GM12872 (cell line): ENCODE measurements at regions not wholly inside any gene's neighbourhood (a gene's known extent, or its start where the extent isn't known, plus 50 kb on each side); places are given as distances from the start of the nearest gene placed in this dataset.

ENCODE experiments used
- TF ChIP-seq, protein P1 (sequence below): IDR thresholded peaks from 3 replicates; pipeline ENCODE4 v1.5.1; 2011; ENCODE audit warnings: low read depth, mild to moderate bottlenecking, low read length, moderate library complexity; ENCODE audit not compliant: insufficient read depth

DNA sequence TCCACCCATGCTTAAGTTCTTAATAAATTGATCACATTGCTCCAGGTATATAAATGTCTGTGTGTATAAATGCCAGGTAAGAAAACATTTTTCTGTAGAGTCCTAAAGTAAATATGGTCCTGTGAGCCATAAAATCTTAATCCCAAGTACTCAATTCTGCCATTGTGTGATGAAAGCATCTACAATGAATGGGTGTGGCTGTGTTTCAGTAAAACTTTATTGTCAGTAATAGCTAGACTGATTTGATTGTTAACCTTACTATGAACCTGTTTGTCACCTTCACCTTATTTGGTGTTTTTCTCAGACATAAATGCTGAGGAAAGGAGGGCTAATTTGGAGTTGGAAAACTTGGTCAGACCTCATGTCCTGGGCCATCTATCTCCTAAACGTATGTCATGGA lies 683.5 kb upstream of the GRM7 start:
- TF ChIP-seq, protein P1, sequence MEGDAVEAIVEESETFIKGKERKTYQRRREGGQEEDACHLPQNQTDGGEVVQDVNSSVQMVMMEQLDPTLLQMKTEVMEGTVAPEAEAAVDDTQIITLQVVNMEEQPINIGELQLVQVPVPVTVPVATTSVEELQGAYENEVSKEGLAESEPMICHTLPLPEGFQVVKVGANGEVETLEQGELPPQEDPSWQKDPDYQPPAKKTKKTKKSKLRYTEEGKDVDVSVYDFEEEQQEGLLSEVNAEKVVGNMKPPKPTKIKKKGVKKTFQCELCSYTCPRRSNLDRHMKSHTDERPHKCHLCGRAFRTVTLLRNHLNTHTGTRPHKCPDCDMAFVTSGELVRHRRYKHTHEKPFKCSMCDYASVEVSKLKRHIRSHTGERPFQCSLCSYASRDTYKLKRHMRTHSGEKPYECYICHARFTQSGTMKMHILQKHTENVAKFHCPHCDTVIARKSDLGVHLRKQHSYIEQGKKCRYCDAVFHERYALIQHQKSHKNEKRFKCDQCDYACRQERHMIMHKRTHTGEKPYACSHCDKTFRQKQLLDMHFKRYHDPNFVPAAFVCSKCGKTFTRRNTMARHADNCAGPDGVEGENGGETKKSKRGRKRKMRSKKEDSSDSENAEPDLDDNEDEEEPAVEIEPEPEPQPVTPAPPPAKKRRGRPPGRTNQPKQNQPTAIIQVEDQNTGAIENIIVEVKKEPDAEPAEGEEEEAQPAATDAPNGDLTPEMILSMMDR, result no peak

DNA sequence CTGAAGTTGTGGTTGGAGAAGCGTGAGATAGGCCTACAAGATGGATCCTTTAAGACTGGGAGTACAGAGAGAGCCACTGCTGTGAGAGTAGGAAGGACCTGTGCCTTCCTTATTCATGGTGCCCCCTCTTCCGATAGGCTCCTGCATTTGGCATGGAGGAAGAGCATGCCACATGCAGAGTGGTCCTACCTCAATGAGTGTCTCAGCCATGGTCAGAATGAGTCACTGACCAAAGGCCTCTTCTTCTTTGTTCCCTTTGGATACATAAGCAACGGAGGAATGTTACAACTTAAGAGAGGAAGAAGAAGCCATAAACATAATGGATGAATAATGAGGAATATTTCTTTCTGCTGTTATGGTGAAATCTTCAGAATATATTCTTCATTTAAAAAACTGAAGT lies 681.2 kb upstream of the GRM7 start:
- TF ChIP-seq, protein P1, result no peak

DNA sequence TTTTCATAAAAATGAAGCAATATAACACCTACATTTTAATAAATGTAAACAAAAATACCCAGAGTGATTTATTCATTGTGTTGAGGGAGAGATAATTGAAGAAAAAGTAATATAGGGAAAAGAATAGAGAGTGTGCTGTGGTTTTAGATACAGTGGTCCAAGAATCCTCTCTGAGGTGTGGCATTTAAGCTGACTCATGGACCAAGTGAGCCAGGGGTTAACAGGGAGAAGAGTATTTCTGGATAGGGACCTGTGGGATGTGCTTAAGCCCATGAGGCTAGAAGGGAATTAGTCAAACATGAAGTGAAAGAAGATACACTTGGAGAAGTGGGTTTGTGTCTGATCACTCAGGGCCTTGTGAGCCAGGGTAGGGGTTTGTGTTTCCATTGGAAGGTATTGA lies 680.7 kb upstream of the GRM7 start:
- TF ChIP-seq, protein P1, result no peak

DNA sequence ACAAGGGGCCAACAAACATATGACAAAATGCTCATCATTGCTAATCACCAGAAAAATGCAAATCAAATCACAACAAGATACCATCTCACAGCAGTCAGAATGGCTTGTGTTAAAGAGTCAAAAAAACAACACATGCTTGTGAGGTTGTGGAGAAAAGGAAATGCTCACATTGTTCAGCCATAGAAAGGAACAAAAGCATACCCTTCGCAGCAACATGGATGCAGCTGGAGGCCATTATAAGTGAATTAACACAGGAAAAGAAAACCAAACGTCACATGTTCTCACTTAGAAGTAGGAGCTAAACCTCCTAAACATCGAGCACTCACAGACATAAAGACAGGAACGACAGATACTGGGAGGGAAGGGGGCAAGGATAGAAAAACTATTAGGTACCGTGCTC lies 678.4 kb upstream of the GRM7 start:
- TF ChIP-seq, protein P1, result no peak

DNA sequence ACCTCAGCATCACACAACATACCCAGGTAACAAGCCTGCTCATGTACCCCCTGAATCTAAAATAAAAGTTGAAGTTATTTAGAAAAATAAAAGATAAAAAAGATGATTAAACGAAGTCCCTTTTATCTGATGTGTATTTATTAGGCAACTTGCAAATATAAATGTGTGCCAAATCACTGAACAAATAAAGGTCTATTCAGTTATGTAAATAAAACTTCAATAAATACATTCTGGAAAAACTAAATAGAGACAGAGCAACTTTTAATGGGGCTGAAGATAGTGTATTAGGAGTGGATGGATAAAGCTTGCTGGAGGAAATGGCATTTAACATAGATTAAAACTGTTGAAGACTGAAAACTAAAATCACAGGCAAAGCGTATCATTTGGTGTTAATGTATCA lies 678.0 kb upstream of the GRM7 start:
- TF ChIP-seq, protein P1, result no peak

DNA sequence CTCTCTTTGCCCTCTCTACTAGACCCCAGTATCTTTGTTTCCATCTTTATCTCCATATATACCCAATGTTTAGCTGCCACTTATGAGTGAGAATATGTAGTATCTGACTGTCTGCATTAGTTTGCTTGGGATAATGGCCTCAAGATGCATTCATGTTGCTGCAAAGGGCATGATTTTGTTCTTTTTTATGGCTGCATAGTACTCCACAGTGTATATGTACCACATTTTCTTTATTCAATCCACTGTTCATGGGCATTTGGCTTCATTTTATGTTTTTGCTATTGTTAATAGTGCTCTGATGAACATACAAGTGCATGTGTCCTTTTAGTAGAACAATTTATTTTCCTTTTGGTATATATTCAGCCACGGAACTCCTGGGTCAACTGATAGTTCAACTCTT lies 671.5 kb upstream of the GRM7 start:
- TF ChIP-seq, protein P1, result no peak

DNA sequence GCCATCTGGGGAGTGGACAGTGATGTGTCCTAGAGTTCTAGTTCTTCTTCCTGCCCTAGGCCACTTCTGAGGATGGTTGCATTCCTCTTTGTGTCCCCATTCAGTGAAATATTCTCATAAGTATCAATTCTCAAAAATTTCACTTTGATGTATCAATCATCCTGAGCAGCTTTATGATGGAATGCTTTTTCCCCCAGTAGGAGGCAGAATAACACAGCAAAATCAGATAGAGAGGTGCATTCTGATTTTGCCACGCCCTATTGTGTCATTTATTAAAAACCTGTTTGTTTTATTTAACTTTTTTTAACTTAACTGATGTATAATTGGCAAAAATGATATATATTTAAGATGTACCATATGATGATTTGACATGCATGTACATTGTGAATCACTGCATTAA lies 656.0 kb upstream of the GRM7 start:
- TF ChIP-seq, protein P1, result no peak
